ENCODE measurements at regions not wholly inside any gene's neighbourhood (a gene's known extent, or its start where the extent isn't known, plus 50 kb on each side); places are given as distances from the start of the nearest gene placed in this dataset.
"Not testable (repeated sequence)": the region's sequence is repeated elsewhere in the genome, so short reads cannot be mapped to it uniquely, and the experiment has no call there.

DNA sequence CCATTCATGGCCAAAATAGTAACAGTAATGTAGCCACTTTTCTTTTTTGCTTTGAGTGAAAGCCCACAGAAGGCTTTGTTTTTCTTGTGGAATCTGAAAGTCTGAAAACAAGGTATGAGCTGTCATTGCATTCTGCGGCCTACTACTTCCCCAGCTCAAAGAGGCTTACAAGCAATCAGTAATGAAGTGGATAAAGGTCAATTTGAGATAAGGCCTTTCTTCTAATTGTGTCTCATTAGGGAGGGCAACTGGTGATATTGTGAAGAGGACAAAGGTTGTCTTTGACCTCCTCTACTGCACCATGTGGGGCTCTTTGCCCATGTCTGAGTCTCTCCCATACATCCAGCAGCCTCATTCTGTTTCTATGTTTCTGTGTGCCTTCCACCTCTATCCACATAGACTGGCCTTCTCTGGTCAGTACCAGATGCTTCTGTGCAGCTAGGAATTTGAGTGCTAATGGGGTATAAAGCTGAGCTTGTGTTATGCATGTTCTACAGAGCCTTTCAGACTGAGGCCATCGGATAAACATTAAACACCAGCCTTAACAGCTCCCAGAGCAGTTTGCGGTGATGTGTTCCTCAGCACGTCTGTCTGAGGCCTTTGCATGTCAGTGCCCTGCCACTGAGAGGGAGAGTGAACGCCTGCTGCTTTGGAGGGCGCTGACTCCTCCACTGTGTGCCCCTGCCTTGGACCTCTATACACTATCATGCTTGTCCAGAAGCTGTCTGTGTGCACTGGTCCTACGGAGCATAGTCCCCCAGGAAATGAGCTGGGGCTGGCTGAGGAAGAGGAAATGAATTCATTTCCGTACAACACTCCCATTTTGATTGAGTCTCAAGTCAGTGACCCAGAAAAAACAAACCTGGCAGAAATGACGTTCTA lies 80.2 kb downstream of the SH2D1A start:
- DNase-seq = no peak

DNA sequence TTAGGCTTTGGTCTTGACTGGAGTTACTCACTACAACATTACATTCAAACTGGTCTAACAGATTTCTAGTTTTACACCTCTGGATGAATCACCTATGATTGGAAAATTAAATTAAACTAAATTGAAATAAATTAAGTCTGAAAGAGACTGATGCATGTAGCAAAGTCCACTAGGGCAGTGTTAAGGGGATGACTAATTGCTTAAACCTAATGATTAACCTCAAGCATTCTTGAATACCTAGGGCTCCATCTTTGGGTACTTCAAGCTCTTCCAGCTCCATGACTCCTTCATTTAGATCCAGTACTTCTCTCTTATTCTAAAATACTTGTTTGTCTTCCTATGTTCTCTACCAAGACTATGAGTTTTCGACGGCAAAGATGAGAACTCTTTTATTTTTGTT lies 86.8 kb downstream of the SH2D1A start:
- no peak for DNase-seq

DNA sequence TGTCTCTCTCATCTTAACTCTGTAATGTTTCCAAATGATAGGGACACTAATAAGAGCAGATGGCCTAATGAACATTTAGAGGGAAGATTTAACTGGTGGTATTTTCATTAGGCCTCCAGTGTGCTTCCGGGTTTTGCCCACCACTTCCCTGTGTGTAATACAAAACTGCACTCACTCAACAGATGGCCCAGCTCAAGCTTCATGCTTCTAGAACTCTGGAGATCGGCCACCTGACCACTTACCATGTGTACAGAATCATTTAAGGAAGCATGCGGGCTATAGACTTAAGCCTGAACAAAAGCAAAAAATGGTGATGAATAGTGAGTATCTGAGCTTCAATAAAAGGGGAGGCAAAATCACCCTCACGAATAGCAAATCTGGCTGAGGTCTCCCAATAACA lies 89.3 kb downstream of the SH2D1A start:
- DNase-seq = no peak

DNA sequence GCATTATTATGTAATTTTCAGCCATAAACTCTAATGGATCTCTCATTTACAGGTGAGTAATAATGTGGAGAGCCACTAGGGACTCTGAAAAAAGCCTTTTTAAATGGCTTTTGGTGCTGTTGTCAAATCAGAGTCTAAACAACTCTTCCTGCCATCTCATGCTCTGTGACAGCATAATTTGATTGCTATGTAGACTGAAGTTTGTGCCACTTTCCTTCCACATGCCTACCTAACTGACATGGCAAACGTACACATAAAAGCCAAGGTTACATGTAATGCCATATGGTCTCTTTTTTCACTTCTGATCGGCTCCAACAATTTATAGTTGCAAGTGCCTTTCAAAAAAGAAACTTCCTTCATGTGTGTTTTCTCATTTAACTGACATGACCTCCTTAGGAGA lies 94.3 kb downstream of the SH2D1A start:
- no peak for DNase-seq

DNA sequence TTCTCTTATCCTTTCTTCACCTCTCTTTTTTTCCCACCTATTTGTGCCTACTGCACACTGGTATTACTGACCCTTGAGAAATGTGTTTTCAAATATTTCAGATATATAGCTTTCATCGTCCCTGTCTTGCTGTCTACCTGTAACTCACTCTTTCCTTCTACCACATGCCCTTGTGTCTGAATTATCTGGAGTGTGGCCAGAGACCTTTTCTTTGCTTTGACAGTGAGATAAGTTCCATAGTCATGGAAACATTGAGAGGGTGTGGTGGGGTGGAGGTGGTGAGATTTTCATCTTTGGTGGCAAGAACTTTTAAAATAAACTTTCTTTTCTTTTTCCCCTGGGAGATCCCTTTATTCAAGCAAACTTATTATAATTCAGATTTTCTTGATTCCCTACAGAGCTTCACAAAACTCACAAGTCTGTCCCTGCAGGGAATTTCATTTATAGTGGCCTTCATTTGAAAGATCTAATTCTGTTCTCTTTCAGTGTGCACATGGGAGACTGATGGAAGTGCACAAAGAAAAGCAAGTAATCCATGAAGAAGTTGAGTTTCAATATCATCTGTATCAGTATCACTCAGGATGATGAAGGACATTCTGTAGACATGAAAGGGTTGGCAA lies 95.7 kb downstream of the SH2D1A start:
- DNase-seq = no peak

DNA sequence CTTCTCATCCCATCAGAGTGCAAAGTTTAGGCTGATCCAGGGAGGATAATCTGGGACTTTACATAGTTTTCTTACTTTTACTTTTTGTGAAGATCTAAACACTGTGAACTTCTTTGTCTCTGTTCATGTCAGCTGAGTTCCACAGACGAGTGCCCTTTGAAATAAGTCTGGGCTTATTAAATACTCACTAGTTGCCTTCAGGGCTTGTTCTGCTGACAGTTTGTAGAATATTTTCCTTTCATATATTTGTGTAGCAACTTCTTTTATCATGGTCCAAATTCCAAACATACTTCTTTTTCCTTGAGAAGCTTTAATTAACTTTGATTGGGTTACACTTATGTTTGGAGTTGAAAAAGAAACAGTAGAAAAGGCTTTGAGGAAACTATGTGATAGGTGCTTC lies 109.6 kb downstream of the SH2D1A start:
- DNase-seq = no peak

DNA sequence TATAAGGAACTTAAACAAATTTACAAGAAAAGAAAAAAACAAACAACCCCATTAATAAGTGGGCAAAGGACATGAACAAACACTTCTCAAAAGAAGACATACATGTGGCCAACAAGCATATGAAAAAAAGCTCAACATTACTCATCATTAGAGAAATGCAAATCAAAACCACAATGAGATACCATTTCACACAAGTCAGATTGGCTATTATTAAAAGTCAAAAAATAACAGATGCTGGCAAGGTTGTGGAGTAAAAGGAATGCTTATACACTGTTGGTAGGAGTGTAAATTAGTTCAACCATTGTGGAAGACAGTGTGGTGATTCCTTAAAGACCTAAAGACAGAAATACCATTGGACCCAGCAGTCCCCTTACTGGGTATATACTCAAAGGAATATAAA lies 113.5 kb downstream of the SH2D1A start:
- not testable (repeated sequence) for DNase-seq

DNA sequence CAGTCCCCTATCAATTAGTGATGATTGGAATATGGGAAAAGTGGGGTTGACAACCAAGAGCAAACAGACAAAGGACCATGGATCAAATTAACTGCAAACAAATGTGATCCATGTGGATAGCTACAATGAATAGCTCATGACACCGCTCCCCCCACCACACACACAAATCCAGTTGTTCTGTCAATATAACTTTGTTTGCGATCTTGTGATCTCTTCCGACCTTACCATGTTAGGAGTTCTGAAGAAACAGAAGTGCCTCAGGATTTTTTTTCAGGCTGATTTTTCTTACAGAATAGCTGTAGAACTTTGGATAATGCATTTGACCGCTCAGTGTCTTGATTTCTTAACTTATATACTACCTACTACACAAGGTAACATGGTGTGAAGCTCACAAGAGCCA lies 116.6 kb downstream of the SH2D1A start:
- no peak for DNase-seq

DNA sequence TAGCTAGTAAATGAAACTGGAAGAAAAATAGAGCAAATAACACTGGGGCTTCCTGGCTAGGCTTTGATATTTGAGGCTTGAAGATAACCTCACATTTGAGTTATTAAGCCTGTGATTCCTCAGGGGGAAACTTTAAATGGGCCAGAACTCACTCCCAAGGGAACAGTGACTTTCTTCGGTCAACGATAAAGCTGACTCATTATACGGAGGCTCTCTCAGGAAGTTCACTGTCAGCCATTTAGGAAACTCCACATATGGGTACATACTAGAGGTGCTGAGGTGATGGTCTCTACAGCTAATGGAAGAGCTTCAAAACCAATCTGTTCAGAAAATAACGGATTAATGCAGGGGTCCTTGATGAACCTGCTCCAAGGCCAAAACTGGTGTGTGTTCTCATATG lies 120.8 kb downstream of the SH2D1A start:
- no peak for DNase-seq

DNA sequence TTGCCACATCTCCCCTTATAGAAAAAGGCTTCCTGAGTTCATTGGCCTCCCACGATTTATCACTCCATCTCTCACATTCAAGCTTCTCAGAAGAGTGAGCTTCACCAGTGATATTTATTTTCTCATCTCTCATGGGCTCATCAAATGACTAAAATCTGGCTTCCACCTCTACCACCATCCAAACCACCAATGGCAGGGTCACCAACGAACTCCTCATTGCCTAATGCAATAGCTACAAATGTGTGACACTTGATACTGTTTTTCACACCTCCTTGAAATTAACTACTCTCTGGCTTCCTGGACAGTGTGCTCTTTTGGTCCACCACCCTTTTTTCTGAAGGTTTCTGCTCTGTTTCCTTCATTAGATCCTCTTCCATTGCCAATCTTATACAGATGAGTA lies 129.0 kb downstream of the SH2D1A start:
- no peak for DNase-seq

DNA sequence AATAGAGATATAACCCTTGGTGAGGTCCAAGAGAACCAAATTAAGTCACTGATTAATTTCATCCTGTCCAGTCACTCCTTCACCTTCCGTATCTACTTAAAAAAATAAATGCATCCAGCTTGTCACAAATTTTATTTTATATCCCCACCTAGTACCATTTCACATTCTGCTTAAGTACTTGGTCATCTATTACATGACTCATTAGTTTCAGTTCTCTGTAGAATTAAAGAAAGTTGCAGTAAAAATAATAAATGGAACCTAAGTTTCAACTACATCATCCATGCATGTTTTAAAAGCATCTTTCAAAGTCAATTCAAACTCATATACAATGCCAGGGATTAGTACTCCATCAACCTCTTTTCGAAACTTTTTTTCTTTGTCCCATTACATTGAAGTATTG lies 130.2 kb downstream of the SH2D1A start:
- no peak for DNase-seq

DNA sequence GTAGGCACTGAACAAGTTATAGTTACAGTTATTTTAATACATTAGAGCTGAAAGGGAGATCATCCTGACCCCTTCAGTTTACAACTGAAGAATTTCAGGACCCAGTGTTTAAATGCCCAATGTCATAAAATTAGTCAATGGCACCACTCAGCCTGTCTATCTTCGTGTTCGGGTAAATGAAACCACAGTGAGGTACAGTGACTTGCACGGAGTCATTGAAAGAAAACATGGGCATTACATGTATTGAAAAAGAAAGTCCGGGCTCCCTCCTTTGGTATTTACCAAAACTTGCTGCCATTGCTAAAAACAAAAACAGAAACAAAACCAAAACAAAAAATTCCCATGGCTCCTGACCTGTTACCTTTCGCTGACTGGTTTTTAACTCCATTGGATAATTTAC lies 131.7 kb downstream of the SH2D1A start:
- no peak for DNase-seq

DNA sequence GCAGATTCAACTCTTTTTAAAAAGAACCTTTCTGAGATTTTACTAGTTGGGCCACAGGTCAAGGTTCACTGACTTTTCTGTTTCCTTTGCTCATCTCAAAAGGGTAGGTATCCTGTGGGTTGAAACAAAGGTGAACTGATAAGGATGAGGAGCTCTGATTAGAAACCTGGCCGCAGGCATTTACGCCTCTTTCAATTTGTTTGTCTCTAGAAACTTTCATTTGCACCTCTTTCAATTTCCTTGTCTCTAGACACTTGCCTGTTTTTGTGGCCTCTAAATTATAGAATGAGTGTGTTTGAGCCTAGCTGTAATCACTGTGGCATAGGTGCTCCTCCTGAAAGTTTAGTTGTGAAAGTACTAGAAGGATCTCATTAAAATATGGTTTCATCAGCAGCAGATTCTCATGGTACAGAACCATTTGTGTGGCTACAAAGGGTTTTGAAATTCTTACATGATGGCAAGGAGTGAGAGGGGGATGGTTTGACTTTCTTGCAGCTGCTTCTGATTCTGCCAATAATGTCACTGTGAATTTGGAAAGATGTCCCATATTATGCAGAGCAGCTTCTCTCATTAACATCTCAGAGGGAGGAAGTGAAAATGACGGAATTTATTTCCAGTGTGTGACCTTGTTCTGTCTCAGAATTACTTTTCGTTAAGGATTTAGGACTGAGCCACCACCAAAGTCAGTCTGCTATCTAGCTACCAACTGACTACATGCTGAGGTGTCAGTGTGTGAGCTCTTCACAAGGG lies 142.2 kb downstream of the SH2D1A start:
- no peak for DNase-seq

DNA sequence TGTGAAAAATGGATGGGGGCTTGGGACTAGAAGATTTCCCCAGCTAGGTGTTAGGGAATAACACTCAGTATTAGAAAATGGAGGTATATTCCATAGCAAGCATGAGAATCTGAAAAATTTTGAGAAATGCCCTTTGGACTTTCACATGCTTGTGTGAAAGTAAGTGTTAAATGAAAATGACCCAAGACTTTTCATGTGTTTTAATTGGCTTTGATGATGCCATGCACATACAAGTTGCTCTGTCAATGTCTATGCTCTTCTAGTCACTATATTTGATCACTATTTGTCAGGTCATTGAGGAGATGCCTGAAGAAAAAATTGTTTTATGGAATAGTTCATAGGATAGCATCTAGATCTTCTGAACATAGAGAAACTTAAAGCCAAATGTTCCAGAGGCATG lies 147.6 kb downstream of the SH2D1A start:
- no peak for DNase-seq

DNA sequence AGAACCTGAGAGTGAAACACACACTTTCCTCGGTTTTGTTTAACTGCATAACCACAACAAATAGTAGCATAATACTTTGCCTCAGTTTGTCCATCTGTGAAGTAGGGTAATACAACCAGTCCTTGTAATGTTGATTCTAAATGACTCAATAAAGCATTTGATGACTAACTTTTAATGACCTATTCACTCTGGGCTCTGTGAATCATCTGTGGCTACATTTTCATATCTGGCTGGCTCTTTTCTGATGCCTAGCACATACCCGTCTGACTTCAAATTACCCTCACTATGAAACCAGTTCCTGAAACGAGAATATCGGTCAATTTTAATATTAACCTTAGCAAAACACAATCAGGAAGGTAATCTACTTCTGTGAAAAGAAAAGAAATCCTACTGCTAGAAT lies 151.0 kb downstream of the SH2D1A start:
- no peak for DNase-seq

DNA sequence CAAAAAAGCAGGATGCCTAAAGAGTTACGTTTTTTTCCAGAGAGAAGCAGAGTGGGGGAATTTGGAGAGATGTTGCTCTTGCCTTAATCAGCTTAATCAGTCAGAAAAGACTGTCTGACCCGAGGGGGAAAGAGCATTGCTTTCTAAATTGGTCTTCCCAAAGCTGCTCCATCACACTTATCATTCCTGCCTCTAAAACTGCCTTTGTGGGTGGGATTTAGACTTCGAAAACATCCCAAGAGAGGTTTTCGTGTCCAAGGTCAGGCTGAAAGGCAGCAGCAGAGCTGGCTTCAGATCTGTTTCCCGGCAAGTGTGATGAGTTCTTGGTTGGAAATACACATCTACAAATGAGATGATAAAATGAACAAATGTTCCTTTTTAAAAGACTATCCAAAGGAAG lies 155.2 kb downstream of the SH2D1A start:
- no peak for DNase-seq

DNA sequence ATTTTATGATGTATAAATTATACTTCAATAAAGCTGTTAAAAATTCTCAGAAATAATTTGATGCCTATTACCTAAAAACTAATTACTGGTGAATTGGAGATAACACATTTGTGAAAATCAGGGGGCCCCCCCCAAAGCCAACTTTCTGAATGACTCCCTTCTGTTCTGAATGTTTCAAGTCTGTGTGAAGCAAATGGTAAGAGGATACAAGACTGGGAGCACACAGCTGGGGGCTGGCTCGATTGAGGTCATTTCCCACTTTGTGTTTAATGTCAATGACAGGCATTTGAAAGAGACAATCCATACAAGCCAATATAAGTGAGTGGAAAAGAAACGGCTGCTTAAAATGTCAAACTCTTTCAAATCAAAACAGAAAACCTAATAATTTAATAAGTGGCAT lies 155.8 kb downstream of the SH2D1A start:
- DNase-seq = no peak

DNA sequence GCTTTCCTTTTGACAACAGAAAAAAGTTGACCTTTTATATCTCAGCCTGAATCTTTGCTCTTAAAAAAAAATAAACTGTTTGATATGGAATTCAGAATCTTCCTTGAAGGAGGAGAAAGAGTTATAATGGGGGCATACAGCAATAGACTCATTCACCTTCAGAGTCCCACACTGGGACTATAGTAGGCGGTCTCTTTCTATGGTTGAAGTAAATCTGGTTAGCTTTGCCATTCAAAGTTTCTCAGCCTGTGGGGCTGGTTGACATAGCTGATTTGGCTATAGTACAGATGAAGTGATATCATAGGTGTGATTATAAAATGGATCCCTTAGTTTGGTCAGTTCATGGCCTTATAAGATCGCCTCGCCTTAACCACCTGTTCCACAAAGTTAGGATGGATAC lies 156.2 kb downstream of the SH2D1A start:
- DNase-seq = no peak

DNA sequence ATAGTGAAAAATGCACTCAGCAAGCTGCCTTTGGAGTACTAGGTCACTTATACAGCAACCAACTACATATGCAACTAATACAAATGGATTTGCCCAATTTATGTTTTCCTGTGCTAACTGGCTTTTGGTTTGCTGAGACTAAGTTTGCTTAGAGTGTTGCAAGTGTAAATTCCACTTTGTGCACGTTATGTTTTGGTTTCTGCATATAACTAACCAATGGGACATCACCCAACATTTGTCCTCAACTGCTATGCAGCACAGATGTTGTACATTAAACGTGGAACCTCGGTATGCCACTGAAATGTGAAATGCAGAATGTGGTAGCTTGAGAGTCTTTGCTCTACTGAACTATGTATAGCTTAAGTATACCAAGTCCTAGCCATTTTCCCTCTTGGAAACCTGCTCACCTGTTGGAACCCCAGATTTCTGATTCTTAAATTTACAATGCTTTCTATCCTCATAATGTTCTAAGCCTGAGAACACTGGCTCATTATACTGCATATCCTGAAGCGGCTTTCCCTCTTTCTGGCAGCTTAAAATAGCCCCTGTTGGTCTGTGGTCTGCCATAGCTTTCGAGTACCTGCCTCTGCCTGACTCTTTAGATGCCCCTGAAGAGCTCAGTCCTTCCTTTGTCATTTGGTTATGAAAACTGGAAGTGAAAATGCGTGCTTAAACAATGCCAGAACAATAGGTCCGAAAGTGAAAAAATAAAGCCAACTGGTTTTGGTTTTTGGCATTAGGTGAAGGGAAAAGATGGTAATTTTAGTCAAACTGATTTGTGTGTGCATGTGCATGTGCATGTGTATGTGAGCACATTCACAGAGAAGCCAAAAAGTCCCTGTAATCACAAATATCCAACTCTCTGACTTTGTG lies 158.0 kb downstream of the SH2D1A start:
- DNase-seq = no peak

DNA sequence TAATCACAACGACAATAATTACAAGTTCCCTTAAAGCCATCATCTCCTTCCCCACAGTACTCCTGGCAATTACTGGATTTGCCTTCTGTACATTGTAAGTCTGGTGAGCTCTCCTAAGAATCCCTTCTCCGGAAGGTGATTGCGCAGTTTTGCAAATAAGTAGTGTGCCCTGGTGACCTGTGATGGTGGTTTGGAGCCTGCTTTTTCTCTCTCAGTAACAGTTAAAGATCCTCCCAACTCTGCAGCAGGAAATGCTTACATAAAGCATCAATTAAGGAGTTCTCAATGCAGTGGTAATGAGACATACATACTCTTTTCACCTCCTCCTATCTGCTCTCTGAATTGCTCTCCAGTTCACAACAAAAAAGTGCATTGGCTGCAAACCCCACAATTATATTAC lies 159.7 kb downstream of the SH2D1A start:
- no peak for DNase-seq

DNA sequence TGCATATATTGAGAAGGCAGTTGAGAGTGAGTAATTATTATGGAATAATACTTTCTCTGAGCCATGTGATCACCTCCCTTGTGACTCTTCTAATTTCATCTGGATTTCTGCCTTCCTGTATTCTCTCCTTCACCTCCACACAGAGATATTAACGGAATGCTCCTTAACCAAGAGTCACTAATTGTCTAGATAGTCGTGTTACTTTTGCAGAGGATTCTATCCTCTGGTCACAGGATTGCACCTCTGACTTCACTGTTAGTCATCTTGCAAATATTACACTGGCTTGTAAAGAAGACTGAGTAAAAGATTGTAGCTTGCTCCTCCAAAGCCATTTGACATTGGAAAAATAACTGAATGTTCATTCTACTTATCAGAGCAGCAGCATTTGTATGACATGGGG lies 160.9 kb downstream of the SH2D1A start:
- no peak for DNase-seq

DNA sequence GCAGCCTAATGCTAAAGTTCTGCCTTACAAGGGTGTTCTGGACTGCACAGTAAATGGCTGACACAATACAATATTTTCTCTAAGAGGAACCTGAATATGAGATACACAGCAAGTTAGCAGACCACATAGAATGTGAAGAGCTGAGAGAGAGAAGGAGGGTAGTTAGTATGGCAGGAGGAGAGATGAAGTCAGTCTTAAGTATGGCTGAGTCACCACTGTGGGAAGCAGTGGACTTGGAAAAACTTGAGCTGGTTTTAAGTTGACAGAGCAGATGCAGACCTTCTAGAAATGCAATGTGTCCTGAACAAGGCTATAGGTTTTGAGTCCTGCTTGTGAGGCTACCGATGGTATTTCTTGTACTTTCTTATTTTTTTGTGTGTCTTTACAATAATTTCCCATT lies 172.5 kb downstream of the SH2D1A start:
- DNase-seq = no peak

DNA sequence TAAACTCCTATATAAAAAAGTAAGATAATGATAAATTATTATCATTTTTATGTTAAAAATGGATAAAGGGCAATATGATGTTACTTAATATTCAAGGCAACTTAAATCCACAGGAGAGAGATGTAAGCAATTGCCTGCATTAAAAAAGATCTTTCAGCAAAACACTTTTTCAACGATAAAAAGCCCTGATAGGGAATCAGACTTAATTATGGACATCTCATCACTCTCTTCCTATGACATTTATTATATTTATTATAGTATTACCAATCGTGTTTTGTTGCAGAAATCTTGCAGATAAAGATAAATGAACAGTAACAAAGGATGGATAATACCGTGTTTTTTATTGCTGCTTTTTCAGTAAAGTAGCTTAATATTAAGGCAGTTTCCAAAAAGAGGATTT lies 178.5 kb downstream of the SH2D1A start:
- no peak for DNase-seq

All from NCI-H1417 treated with DMSO at 0.1 percent for 48 hours (cell line).